Hepatocyte (in vitro differentiated cells): ENCODE measurements at regions not wholly inside any gene's neighbourhood (a gene's known extent, or its start where the extent isn't known, plus 50 kb on each side); places are given as distances from the start of the nearest gene placed in this dataset.

Source experiments
- DNase-seq: peaks from one replicate; pipeline ENCODE4 v3.0.0-alpha.2; 2016; ENCODE audit warnings: low spot score
- H2AFZ ChIP-seq: fragments of 200-600 bp; sonication (generic); 2 replicates; pipeline ENCODE4 v1.6.0; 2016; ENCODE audit warnings: antibody characterized with exemption, mild to moderate bottlenecking
- H3K27ac ChIP-seq: fragments of 200-600 bp; sonication (generic); 2 replicates; pipeline ENCODE4 v1.5.1; 2016; ENCODE audit warnings: mild to moderate bottlenecking
- H3K27me3 ChIP-seq: fragments of 200-600 bp; sonication (generic); 2 replicates; pipeline ENCODE4 v1.6.1; 2016
- H3K36me3 ChIP-seq: fragments of 200-600 bp; sonication (generic); replicated peaks from 2 replicates; pipeline ENCODE4 v1.5.1; 2016; ENCODE audit warnings: low read depth; ENCODE audit not compliant: insufficient read depth
- H3K4me1 ChIP-seq: fragments of 200-600 bp; sonication (generic); 2 replicates; pipeline ENCODE4 v1.5.1; 2016; ENCODE audit warnings: mild to moderate bottlenecking, moderate library complexity; ENCODE audit not compliant: insufficient read depth
- H3K4me2 ChIP-seq: fragments of 200-600 bp; sonication (generic); 2 replicates; pipeline ENCODE4 v1.6.0; 2016
- H3K4me3 ChIP-seq: fragments of 200-600 bp; sonication (generic); 2 replicates; pipeline ENCODE4 v1.5.1; 2016; ENCODE audit warnings: mild to moderate bottlenecking
- H3K79me2 ChIP-seq: fragments of 200-600 bp; sonication (generic); 2 replicates; pipeline ENCODE4 v1.6.0; 2017; ENCODE audit warnings: mild to moderate bottlenecking
- H3K9me2 ChIP-seq: fragments of 200-600 bp; sonication (generic); replicated peaks from 2 replicates; pipeline ENCODE4 v1.6.0; 2017; ENCODE audit warnings: mild to moderate bottlenecking; ENCODE audit not compliant: insufficient read depth
- H3K9me3 ChIP-seq: fragments of 200-600 bp; sonication (generic); 2 replicates; pipeline ENCODE4 v1.5.1; 2016; ENCODE audit warnings: low read depth, mild to moderate bottlenecking
- H4K20me1 ChIP-seq: fragments of 200-600 bp; sonication (generic); 2 replicates; pipeline ENCODE4 v1.6.0; 2016; ENCODE audit warnings: mild to moderate bottlenecking; ENCODE audit not compliant: insufficient read depth, poor library complexity, severe bottlenecking
- EZH2 ChIP-seq: fragments of 200-600 bp; sonication (generic); IDR thresholded peaks from 2 replicates; pipeline ENCODE4 v1.6.1; 2016; ENCODE audit warnings: antibody characterized with exemption, mild to moderate bottlenecking, borderline replicate concordance
- EZH2phosphoT487 ChIP-seq: fragments of 200-600 bp; sonication (generic); IDR thresholded peaks from one replicate; pipeline ENCODE4 v1.6.1; 2018; ENCODE audit warnings: antibody characterized with exemption, mild to moderate bottlenecking, low read depth, moderate library complexity; ENCODE audit not compliant: unreplicated experiment, severe bottlenecking
- WGBS: methylation state at CpG from one replicate; pipeline ENCODE4 v1.1.6; 2016; ENCODE audit warnings: low lambda C conversion rate; ENCODE audit errors: missing lambda C conversion rate; 5-methylcytosine and 5-hydroxymethylcytosine counted together
- TF ChIP-seq, protein P1 (sequence below): fragments of 200-600 bp; sonication (generic); IDR thresholded peaks from 2 replicates; pipeline ENCODE4 v1.5.1; 2016; ENCODE audit warnings: antibody characterized with exemption, mild to moderate bottlenecking; ENCODE audit not compliant: poor library complexity

- TF ChIP-seq, protein P1, sequence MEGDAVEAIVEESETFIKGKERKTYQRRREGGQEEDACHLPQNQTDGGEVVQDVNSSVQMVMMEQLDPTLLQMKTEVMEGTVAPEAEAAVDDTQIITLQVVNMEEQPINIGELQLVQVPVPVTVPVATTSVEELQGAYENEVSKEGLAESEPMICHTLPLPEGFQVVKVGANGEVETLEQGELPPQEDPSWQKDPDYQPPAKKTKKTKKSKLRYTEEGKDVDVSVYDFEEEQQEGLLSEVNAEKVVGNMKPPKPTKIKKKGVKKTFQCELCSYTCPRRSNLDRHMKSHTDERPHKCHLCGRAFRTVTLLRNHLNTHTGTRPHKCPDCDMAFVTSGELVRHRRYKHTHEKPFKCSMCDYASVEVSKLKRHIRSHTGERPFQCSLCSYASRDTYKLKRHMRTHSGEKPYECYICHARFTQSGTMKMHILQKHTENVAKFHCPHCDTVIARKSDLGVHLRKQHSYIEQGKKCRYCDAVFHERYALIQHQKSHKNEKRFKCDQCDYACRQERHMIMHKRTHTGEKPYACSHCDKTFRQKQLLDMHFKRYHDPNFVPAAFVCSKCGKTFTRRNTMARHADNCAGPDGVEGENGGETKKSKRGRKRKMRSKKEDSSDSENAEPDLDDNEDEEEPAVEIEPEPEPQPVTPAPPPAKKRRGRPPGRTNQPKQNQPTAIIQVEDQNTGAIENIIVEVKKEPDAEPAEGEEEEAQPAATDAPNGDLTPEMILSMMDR, result no peak
- no peak for TF ChIP-seq EZH2phosphoT487
- DNase-seq, result peak; percentile 41
- Histone ChIP-seq H3K4me1 (no peaks in the 10 kb centered on the region), H3K27me3 (no peaks in the 10 kb centered on the region), H3K36me3 (no peaks in the 10 kb centered on the region), H3K4me3 (no peak overlapping the region), H3K9me2 (no peaks in the 10 kb centered on the region), H4K20me1 (no peaks in the 10 kb centered on the region), H2AFZ (no peak overlapping the region), H3K4me2 (no peak overlapping the region), H3K9me3 (no peaks in the 10 kb centered on the region), H3K79me2 (no peaks in the 10 kb centered on the region), H3K27ac (no peak overlapping the region)
- WGBS, result 71% methylated on average over 2 of the region's 2 CpGs
Measured at GRCh38 chr2:149679286-149679685, 91.7 kb upstream of the MMADHC start.

DNA sequence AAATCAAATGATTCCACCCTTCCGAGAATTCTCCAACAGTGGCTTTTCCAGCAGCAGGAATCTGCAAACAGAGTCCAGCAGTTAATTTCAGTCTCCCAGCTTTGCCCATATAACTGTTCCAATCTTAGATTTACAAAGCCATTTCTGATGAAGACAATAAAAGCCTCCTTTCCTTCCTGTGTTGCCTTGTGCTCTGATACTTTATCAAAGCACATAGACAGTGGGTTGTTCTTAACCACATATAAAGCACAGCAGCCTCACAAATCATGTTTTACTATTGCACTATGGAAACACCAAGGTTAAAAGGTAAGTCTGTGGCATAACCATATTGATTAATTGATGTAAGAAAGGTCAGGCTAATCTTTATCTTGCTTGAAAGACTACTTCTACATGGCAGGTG is 89.8 kb upstream of the MMADHC start:
- Histone ChIP-seq H3K27ac (no peak overlapping the region), H3K4me1 (no peaks in the 10 kb centered on the region), H3K4me2 (no peak overlapping the region), H3K9me3 (no peaks in the 10 kb centered on the region), H2AFZ (no peak overlapping the region), H3K79me2 (no peaks in the 10 kb centered on the region), H3K36me3 (no peaks in the 10 kb centered on the region), H3K9me2 (no peaks in the 10 kb centered on the region), H4K20me1 (no peaks in the 10 kb centered on the region), H3K27me3 (no peaks in the 10 kb centered on the region), H3K4me3 (no peak overlapping the region)
- 88% methylated on average over 1 of the region's 1 CpG for WGBS
- TF ChIP-seq EZH2phosphoT487 (no peak), EZH2 (no peak)
- TF ChIP-seq, protein P1, result no peak
- no peak for DNase-seq

DNA sequence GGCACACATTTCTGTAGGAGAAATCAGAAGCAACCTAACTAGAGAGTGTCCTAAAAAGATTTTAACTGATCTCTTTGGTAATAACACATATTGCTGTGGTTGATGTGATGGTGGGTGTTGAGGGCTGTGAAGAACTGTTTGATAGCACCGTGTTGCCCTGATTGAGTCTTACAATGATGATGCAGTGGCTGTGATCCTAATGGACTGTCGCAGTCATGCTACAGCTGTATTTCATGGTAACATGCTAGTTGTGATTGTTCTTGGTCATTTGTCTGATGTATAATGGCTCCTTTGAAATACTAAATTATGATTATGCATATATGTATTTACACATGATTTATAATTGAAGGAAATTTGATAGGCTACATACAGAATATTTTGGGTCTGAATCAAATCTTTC is 82.5 kb upstream of the MMADHC start:
- WGBS, result 93% methylated on average over 2 of the region's 2 CpGs
- TF ChIP-seq, protein P1, result no peak
- no peak for TF ChIP-seq EZH2phosphoT487
- no peak for TF ChIP-seq EZH2
- no peaks in the 10 kb centered on the region for H4K20me1 ChIP-seq
- H3K9me3 ChIP-seq, result no peaks in the 10 kb centered on the region
- H3K4me2 ChIP-seq, result no peak overlapping the region
- no peaks in the 10 kb centered on the region for H3K36me3 ChIP-seq
- DNase-seq, result no peak
- no peak overlapping the region for H2AFZ ChIP-seq
- no peaks in the 10 kb centered on the region for H3K79me2 ChIP-seq
- H3K9me2 ChIP-seq, result no peaks in the 10 kb centered on the region
- no peaks in the 10 kb centered on the region for H3K4me1 ChIP-seq
- H3K27me3 ChIP-seq, result no peaks in the 10 kb centered on the region
- H3K27ac ChIP-seq, result no peak overlapping the region
- H3K4me3 ChIP-seq, result no peak overlapping the region

DNA sequence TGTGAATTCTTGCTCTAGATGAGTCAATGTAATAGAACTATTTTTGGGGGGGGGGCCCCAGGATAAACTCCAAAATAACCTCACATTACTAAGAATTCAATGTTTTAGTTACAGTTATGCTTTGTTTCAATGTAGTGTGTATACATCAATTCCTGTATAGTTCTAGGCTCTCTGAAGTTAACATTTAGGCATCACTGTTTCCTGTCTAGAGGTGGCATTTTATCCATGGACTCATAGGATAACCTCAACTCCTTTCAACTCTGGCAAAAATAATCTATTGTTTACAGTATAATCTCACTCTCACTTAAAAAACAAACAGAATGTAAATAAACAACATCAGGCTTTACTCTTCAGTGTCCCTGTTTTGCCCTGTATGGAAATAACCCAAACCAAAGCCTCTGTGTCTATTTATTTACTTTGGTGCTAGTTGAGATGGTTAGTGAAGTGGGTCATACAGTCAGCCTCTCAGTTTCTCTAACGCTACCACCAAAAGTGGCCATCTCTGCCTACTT is 79.3 kb upstream of the MMADHC start:
- Histone ChIP-seq H3K4me3 (no peak overlapping the region), H3K4me2 (no peak overlapping the region), H3K9me2 (no peaks in the 10 kb centered on the region), H3K9me3 (no peaks in the 10 kb centered on the region), H2AFZ (no peak overlapping the region), H3K27ac (no peak overlapping the region), H3K27me3 (no peaks in the 10 kb centered on the region), H3K79me2 (no peaks in the 10 kb centered on the region), H3K4me1 (no peaks in the 10 kb centered on the region), H3K36me3 (no peaks in the 10 kb centered on the region), H4K20me1 (no peaks in the 10 kb centered on the region)
- TF ChIP-seq, protein P1, result no peak
- TF ChIP-seq EZH2phosphoT487 (no peak), EZH2 (no peak)
- 85% methylated on average over 1 of the region's 1 CpG for WGBS
- no peak for DNase-seq
